Memory B cell (primary cell): ENCODE measurements at regions not wholly inside any gene's neighbourhood (a gene's known extent, or its start where the extent isn't known, plus 50 kb on each side); places are given as distances from the start of the nearest gene placed in this dataset.

Experiments used
- ATAC-seq: fragments of 150-1000 bp; cut with Tn5 transposase; 2 replicates; pipeline ENCODE4 v1.10.0; 2021; ENCODE audit warnings: low read depth, mild to moderate bottlenecking, moderate library complexity
- DNase-seq, 2 donors: peaks; one replicate each; pipeline ENCODE4 v3.0.0; 2022; ENCODE audit warnings: low spot score in 2 of 2
- H3K27ac Mint-ChIP-seq: one replicate; pipeline ENCODE4 v1.8.0; 2022; ENCODE audit warnings: mild to moderate bottlenecking, moderate library complexity, mixed read lengths
- H3K27me3 Mint-ChIP-seq: one replicate; pipeline ENCODE4 v1.8.0; 2022; ENCODE audit warnings: mixed read lengths
- H3K36me3 Mint-ChIP-seq: one replicate; pipeline ENCODE4 v1.8.0; 2022; ENCODE audit warnings: mild to moderate bottlenecking, mixed read lengths
- H3K4me1 Mint-ChIP-seq: one replicate; pipeline ENCODE4 v1.8.0; 2022; ENCODE audit warnings: mixed read lengths
- H3K4me3 Mint-ChIP-seq: one replicate; pipeline ENCODE4 v1.8.0; 2022; ENCODE audit warnings: mild to moderate bottlenecking, moderate library complexity, mixed read lengths
- H3K9me3 Mint-ChIP-seq: one replicate; pipeline ENCODE4 v1.8.0; 2022; ENCODE audit warnings: mixed read lengths

DNA sequence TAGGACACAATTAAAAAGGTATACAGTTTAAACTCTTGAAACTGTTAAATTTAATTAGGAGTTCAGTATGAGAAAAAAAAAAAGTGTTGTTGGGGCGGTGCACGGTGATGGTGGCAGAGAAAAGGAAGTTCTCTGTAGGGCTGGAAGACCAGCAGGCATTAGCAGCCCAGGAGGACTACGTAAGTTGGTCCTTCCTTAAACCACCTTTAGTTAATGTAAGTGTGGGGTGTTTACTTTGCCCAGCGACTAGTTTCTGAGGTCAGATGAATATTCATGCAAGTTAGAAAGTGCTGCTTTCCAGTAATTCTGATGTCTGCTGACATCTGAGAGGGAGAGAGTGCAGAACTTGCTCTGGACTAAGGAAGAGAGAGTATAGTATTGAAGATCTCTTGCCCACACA is 54.9 kb downstream of the NKX2-1 start:
- no peaks in the 10 kb centered on the region for H3K4me1 Mint-ChIP-seq
- no peaks in the 10 kb centered on the region for H3K36me3 Mint-ChIP-seq
- H3K27ac Mint-ChIP-seq, result no peak overlapping the region
- H3K9me3 Mint-ChIP-seq, result no peaks in the 10 kb centered on the region
- ATAC-seq (no peak), DNase-seq (no peak)
- H3K4me3 Mint-ChIP-seq, result no peak overlapping the region
- H3K27me3 Mint-ChIP-seq, result peaks cover 1% of the 10 kb centered on the region

DNA sequence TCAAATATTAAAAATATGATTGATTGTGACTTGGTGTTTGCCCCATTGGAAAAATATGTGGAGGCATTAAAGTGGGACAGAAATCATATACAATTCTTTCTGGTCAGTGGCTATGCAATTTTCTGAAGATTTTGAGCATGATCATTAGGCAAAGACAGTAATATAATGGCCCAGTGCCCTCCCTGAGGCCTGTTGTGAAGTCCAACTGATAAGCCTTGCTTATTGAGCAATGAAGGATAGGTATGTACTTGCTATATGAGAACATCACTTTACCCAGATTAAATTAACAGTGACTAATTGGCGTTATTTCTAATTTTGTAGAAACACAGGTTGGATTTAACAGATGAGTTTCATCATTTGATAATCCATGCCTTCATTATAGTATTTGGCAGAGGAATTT is 57.1 kb downstream of the NKX2-1 start:
- ATAC-seq (no peak), DNase-seq (no peak)
- Mint-ChIP-seq H3K4me3 (no peak overlapping the region), H3K27ac (no peak overlapping the region), H3K9me3 (no peaks in the 10 kb centered on the region), H3K36me3 (no peaks in the 10 kb centered on the region), H3K27me3 (peaks cover 2% of the 10 kb centered on the region), H3K4me1 (no peaks in the 10 kb centered on the region)

DNA sequence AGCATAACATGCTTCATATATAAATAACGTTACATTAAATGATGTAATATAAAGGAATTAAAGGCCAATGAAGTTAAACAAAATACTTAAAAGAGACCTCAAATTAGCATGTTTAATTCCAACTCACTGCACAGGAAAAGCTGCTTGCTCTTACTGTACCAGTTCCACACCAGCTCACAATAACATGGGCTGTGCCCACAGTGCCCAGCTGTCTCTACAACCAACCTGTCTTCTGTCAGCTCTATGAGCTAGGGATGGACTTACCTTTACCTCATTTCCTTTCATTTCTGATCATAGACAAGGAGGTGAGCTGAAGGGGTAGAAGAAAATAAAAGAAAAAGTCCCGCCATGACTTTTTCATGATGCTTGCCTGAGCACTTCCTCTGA is 64.8 kb downstream of the NKX2-1 start:
- H3K27me3 Mint-ChIP-seq, result peaks cover 2% of the 10 kb centered on the region
- DNase-seq (no peak), ATAC-seq (no peak)
- H3K9me3 Mint-ChIP-seq, result no peaks in the 10 kb centered on the region
- H3K27ac Mint-ChIP-seq, result no peak overlapping the region
- H3K36me3 Mint-ChIP-seq, result no peaks in the 10 kb centered on the region
- no peak overlapping the region for H3K4me3 Mint-ChIP-seq
- H3K4me1 Mint-ChIP-seq, result no peaks in the 10 kb centered on the region

DNA sequence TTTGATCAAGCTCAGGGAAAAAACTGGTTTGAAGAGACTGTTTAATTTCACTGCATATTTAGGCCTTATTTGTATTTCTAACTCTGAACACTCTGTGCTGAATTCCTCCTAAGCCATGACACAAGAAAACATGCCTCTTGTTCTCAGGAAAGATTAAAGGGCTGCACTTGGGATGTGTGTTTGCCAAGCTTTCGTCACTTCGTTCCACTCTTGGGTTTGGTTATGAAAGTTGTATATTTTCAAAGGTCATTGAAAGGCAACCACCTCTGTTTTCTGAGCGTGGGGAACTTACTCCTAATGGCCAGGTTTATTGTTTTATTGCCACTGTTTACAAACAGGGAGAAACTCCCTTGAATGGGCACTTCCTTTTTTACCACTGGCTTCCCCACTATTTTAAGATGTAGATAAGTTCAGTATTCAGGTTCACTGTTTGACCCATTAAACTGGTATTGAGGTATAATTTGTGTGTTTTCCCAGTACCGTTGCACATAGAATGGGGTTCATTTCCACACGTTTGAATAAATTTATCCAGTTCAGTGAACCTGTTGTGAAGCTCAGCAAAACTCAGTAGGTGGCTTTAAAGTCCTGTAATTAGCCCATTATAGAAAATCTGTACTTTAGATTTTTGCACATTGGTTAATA is 65.3 kb downstream of the NKX2-1 start:
- H3K4me1 Mint-ChIP-seq, result no peaks in the 10 kb centered on the region
- no peak overlapping the region for H3K4me3 Mint-ChIP-seq
- H3K36me3 Mint-ChIP-seq, result no peaks in the 10 kb centered on the region
- DNase-seq (no peak), ATAC-seq (no peak)
- no peak overlapping the region for H3K27ac Mint-ChIP-seq
- no peaks in the 10 kb centered on the region for H3K9me3 Mint-ChIP-seq
- H3K27me3 Mint-ChIP-seq, result peaks cover 1% of the 10 kb centered on the region

DNA sequence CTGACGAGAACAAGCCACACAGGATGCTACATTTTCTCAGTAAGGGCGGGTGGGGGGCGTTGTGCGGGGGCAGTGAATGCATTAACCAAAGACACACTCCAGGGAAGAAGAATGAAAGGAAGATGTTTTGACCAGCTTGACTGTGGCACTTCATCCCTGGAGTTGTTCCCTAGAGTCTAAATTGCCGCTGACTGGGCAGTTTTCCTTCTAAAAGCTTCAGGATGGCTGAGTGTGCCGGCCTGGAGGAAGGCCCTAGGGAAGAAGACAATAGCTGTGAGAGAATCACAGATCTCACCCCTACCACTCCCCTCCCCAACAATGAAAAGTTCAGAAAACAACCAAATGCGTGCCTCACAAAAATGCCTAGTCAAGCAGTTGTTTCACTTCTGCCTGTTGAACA is 67.2 kb downstream of the NKX2-1 start:
- no peaks in the 10 kb centered on the region for H3K9me3 Mint-ChIP-seq

DNA sequence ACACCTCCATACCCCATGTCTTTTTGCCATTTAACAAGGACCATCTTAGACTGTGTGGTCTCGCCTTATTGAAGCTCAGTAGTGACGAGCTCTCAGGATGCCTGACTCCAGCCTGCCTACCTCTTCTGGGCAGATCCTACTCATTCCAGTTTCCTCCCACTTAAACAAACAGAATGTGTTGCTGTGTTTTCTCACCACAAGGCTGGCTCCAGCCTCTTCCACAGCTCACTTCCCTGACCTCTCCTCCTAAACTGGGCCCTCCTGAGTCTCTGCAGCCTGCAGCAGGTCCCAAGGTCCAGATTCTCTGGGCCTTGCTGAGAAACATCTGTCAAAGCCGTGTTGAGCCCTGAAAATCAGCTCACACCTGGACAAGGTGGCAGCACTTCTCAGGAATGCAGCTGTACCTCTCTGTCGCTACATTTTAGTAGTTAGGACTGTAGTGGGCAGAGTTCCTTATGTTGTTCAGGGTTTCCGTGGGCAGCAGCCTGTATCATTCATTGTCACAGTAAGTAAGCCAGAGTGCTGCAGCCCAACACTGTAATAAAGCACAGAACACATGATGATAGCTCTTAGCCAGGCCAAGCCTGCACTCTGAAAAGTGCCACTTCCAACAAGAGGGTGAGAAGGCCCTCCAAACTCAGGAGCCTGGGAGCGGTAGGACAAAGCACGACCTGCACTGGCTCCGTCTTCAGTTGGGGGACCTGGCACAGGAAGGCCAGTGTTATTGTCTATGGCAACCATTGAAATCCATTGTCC is 68.5 kb downstream of the NKX2-1 start:
- ATAC-seq, result no peak
- Mint-ChIP-seq H3K36me3 (no peaks in the 10 kb centered on the region), H3K9me3 (no peaks in the 10 kb centered on the region), H3K27ac (no peak overlapping the region), H3K4me1 (no peaks in the 10 kb centered on the region), H3K4me3 (no peak overlapping the region), H3K27me3 (no peaks in the 10 kb centered on the region)
- DNase-seq, result no peak

More for the DNA sequence above, 67.2 kb downstream of the NKX2-1 start:
- H3K27me3 Mint-ChIP-seq, result no peaks in the 10 kb centered on the region
- no peak overlapping the region for H3K27ac Mint-ChIP-seq
- no peak overlapping the region for H3K4me3 Mint-ChIP-seq
- no peaks in the 10 kb centered on the region for H3K4me1 Mint-ChIP-seq
- no peaks in the 10 kb centered on the region for H3K36me3 Mint-ChIP-seq
- DNase-seq (no peak), ATAC-seq (no peak)

DNA sequence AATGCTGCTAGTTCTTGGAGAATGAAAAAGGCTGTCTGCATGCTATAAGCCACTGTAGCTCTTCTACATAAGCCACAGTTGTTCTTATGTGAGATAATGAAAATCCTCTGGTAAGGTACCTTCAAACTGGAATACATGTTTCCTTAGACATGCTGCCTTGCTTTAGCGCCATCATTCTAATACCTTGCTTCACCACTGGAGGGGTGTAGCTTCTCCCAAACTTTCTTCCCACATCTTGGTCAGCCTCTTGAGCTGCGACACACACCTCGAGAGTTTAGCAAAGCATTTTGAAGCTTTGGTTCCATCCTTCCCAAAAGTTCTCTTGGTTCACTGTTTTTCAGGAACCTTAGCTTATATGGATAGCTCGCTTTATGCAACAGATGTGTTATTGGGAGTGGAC is 69.5 kb downstream of the NKX2-1 start:
- Mint-ChIP-seq H3K36me3 (no peaks in the 10 kb centered on the region), H3K27me3 (peaks cover 2% of the 10 kb centered on the region), H3K27ac (no peak overlapping the region), H3K4me3 (no peak overlapping the region), H3K4me1 (no peaks in the 10 kb centered on the region), H3K9me3 (no peaks in the 10 kb centered on the region)
- no peak for DNase-seq
- ATAC-seq, result no peak

DNA sequence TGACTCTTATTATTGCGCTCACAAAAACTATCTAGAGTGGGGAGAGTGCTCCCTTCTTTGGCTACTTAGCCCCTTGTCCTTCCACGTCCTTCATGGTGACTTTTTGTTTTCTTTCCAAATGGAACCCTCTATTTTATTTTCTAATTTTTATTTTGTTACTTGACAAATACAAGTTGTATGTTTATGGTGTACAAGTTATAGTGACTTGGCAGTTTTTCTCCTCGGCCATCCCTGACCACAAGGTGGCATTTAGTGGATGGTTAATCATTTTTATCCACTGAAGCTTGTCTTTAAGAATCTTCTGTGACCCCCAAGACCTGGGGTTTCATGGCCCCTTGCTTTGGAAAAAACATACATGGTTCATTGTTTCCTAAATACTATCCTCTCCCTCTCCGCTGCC is 70.1 kb downstream of the NKX2-1 start:
- Mint-ChIP-seq H3K9me3 (no peaks in the 10 kb centered on the region), H3K4me1 (no peaks in the 10 kb centered on the region), H3K27me3 (peaks cover 2% of the 10 kb centered on the region), H3K4me3 (no peak overlapping the region), H3K36me3 (no peaks in the 10 kb centered on the region), H3K27ac (no peak overlapping the region)
- ATAC-seq (no peak), DNase-seq (no peak)

DNA sequence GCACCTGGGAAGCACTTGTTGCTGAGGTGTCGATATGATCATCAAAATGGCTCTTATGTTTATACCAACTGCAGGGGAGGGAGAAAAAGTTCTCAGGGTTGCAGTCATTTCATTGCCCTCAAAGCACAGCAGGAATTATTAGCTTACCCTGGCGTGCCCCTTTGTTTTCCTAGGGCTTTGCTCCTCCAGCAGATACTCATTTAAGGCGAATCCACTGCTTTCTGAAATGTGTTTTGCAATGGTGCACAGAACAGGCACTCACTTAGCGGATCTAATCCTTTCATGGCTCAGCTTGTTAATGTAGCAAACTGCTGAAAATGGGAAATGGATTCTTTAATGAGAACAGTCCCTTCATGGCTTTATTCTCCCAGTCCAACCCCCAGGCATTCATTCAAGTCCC is 76.7 kb downstream of the NKX2-1 start:
- Mint-ChIP-seq H3K27me3 (peaks cover 4% of the 10 kb centered on the region), H3K36me3 (no peaks in the 10 kb centered on the region), H3K9me3 (no peaks in the 10 kb centered on the region), H3K4me3 (no peak overlapping the region), H3K4me1 (no peaks in the 10 kb centered on the region), H3K27ac (no peak overlapping the region)
- no peak for ATAC-seq
- DNase-seq, result no peak

DNA sequence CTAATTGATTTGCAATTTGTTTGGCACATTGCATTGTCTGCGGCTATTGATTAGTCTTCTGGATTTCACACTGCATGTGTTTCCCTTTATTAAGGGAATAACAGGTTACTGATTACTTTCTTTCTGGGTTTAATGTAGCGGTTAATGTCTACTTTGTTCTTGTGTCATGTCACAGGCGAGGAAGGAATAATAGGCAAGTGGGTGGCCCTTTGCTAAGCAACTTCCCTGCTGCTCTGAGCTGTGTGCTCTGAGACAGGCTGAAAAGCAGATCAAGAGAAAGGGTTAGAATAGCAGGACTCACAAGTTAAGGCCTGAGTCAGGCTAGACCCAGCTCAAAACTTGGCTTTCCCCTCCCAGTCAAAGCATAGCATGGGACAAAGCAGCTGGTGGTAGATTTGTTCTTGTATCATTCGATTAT is 77.2 kb downstream of the NKX2-1 start:
- H3K27me3 Mint-ChIP-seq, result peaks cover 4% of the 10 kb centered on the region
- no peaks in the 10 kb centered on the region for H3K4me1 Mint-ChIP-seq
- ATAC-seq, result no peak
- no peak for DNase-seq
- no peak overlapping the region for H3K27ac Mint-ChIP-seq
- no peaks in the 10 kb centered on the region for H3K36me3 Mint-ChIP-seq
- no peaks in the 10 kb centered on the region for H3K9me3 Mint-ChIP-seq
- H3K4me3 Mint-ChIP-seq, result no peak overlapping the region

DNA sequence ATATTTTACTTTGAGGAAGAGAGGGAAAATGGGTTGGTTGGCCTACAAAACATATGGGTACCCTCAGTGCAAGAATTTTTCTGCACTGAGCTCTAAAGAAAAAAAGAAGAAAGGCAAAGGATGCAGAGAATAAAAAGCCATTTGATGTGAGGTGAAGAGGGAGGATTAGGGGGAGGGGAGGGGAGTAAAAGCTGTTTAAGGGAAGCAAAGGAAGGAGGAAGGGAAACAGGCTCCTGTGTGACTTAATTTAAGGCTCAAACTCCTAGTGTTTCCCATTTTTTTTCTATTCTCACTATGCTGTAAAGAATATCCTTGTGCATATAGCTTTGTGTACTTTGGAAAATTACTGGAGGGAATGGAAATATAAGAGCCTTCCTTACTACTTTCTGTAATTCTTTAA is 78.7 kb downstream of the NKX2-1 start:
- Mint-ChIP-seq H3K27ac (no peak overlapping the region), H3K27me3 (peaks cover 4% of the 10 kb centered on the region), H3K36me3 (no peaks in the 10 kb centered on the region), H3K4me3 (no peak overlapping the region), H3K9me3 (no peaks in the 10 kb centered on the region), H3K4me1 (no peaks in the 10 kb centered on the region)
- ATAC-seq, result no peak
- no peak for DNase-seq

DNA sequence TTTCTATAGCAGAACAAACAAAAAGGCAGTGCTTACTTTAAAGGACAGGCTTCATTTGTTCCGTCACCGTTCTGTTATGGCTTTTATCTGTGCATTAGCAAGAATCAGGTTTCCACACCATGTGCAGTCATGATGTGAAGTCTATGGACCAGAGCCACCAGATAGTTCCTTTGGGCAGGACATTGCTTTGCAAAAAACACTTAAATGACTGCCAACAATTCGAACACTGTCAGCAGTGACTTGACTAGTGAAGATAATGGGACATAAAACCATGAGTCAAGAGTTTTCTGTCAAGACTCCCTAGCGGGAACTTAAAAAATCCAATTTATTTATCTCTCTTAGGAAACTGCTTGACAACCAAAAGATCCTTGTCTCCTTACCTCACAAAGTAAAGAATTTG is 80.3 kb downstream of the NKX2-1 start:
- no peak overlapping the region for H3K4me3 Mint-ChIP-seq
- no peak overlapping the region for H3K27ac Mint-ChIP-seq
- H3K36me3 Mint-ChIP-seq, result no peaks in the 10 kb centered on the region
- H3K9me3 Mint-ChIP-seq, result no peaks in the 10 kb centered on the region
- DNase-seq, result no peak
- ATAC-seq, result no peak
- H3K4me1 Mint-ChIP-seq, result no peaks in the 10 kb centered on the region
- H3K27me3 Mint-ChIP-seq, result peaks cover 2% of the 10 kb centered on the region

DNA sequence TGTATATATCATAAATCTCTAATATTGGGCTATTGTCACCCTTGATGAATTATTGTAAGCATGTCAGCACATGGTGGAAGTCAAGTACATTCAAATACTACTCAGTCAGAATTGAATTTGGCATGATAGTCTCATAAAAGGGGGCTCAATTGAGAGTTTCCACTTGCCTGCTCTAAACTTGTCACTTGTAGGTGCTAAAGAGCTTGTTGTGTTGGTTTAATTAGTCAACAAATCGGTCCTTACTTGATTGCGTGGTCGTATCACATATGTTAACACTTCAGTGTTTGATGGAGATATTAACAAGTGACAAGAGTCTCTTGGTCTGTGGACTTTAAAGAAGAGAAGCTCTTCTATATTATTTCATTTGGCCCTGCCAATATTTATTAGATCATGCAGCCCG is 81.1 kb downstream of the NKX2-1 start:
- H3K36me3 Mint-ChIP-seq, result no peaks in the 10 kb centered on the region
- no peaks in the 10 kb centered on the region for H3K4me1 Mint-ChIP-seq
- H3K27ac Mint-ChIP-seq, result no peak overlapping the region
- no peaks in the 10 kb centered on the region for H3K9me3 Mint-ChIP-seq
- ATAC-seq (no peak), DNase-seq (no peak)
- peaks cover 2% of the 10 kb centered on the region for H3K27me3 Mint-ChIP-seq
- H3K4me3 Mint-ChIP-seq, result no peak overlapping the region

DNA sequence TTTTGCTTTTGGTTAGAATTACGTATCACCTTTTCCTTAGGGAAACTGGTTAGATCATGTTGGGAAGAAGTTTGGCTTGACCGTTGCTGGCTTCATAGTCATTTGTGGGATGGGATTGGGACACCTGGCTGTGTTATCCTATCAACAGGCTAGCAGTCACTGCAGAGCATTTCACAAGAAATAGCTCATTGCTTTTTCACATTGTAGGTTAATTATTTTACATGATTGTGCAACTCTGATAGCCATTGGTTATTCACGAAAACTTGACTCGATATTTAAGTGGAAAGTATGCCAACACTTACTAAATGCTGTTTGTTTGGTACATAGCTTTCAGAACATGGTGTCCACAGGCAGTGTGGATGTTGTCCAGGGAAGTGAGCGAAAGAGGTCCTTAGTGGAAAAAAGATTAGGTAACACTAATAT is 89.4 kb downstream of the NKX2-1 start:
- H3K27ac Mint-ChIP-seq, result no peak overlapping the region
- H3K36me3 Mint-ChIP-seq, result no peaks in the 10 kb centered on the region
- no peaks in the 10 kb centered on the region for H3K4me1 Mint-ChIP-seq
- H3K27me3 Mint-ChIP-seq, result peaks cover 2% of the 10 kb centered on the region
- no peak for ATAC-seq
- no peak for DNase-seq
- H3K9me3 Mint-ChIP-seq, result peaks cover 1% of the 10 kb centered on the region
- H3K4me3 Mint-ChIP-seq, result no peak overlapping the region

DNA sequence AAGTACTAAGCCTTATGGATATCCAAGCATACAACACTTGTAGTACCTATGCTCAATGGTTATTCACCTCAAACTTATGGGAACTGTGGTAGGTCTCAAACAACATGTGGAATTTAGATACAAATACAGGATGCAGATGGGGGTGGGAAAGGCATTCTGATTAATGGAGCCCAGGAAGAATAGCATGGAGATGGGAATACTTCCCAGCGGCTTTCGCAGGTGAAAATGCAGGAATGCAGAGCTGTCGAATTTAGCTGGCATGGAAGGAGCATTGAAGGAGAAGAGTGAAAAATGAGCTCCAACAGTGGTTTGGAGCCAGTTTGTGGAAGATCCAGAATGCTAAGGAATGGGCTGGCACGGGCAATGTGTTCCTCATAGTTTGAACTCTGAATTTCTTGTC is 89.9 kb downstream of the NKX2-1 start:
- Mint-ChIP-seq H3K4me3 (no peak overlapping the region), H3K4me1 (no peaks in the 10 kb centered on the region), H3K27ac (no peak overlapping the region), H3K27me3 (peaks cover 3% of the 10 kb centered on the region), H3K9me3 (peaks cover 1% of the 10 kb centered on the region), H3K36me3 (no peaks in the 10 kb centered on the region)
- no peak for DNase-seq
- no peak for ATAC-seq
